H9 (cell line): ENCODE measurements at regions not wholly inside any gene's neighbourhood (a gene's known extent, or its start where the extent isn't known, plus 50 kb on each side); places are given as distances from the start of the nearest gene placed in this dataset.

Source experiments
- DNase-seq: peaks from one replicate; pipeline ENCODE4 v3.0.0-alpha.2; 2017
- H2AFZ ChIP-seq: one replicate; pipeline ENCODE4 v1.6.1; 2013; ENCODE audit warnings: mild to moderate bottlenecking, low read length, control low read depth, moderate library complexity
- H2AK5ac ChIP-seq: 2 replicates; pipeline ENCODE4 v1.6.1; 2013; ENCODE audit warnings: low read length, control low read depth, mixed read lengths; ENCODE audit not compliant: insufficient read length
- H2BK120ac ChIP-seq: one replicate; pipeline ENCODE4 v1.6.1; 2013; ENCODE audit warnings: low read depth, mild to moderate bottlenecking, low read length, control low read depth, inconsistent platforms; ENCODE audit not compliant: poor library complexity, severe bottlenecking
- H2BK12ac ChIP-seq: 2 replicates; pipeline ENCODE4 v1.6.1; 2013; ENCODE audit warnings: low read length, control low read depth, mixed read lengths, low read depth; ENCODE audit not compliant: insufficient read length
- H2BK15ac ChIP-seq: 2 replicates; pipeline ENCODE4 v1.6.1; 2013; ENCODE audit warnings: low read depth, low read length, control low read depth
- H2BK20ac ChIP-seq: one replicate; pipeline ENCODE4 v1.6.1; 2013; ENCODE audit warnings: low read depth, mild to moderate bottlenecking, low read length, control low read depth, inconsistent platforms; ENCODE audit not compliant: poor library complexity, severe bottlenecking
- H2BK5ac ChIP-seq: 2 replicates; pipeline ENCODE4 v1.6.1; 2013; ENCODE audit warnings: low read length, control low read depth, mixed read lengths; ENCODE audit not compliant: insufficient read length
- H3K14ac ChIP-seq: 2 replicates; pipeline ENCODE4 v1.6.1; 2013; ENCODE audit warnings: low read length, control low read depth; ENCODE audit not compliant: insufficient read depth
- H3K18ac ChIP-seq: 2 replicates; pipeline ENCODE4 v1.6.1; 2013; ENCODE audit warnings: low read depth, mild to moderate bottlenecking, mixed read lengths, low read length, control low read depth; ENCODE audit not compliant: insufficient read length
- H3K23ac ChIP-seq: 2 replicates; pipeline ENCODE4 v1.6.1; 2013; ENCODE audit warnings: low read length, control low read depth, mixed read lengths, low read depth; ENCODE audit not compliant: insufficient read length
- H3K23me2 ChIP-seq: 2 replicates; pipeline ENCODE4 v1.6.1; 2013; ENCODE audit warnings: low read depth, mild to moderate bottlenecking, mixed read lengths, low read length, control low read depth; ENCODE audit not compliant: insufficient read length, poor library complexity, severe bottlenecking
- H3K27ac ChIP-seq: 2 replicates; pipeline ENCODE4 v1.5.1; 2013; ENCODE audit warnings: low read length, control low read depth, mixed read lengths, low read depth; ENCODE audit not compliant: insufficient read length
- H3K27me3 ChIP-seq: 2 replicates; pipeline ENCODE4 v1.6.1; 2013; ENCODE audit warnings: low read length, control low read depth, inconsistent platforms; ENCODE audit not compliant: insufficient read depth
- H3K4ac ChIP-seq: 2 replicates; pipeline ENCODE4 v1.6.1; 2013; ENCODE audit warnings: low read depth, mild to moderate bottlenecking, control low read depth, inconsistent platforms, low read length, moderate library complexity
- H3K4me1 ChIP-seq: 2 replicates; pipeline ENCODE4 v1.6.1; 2013; ENCODE audit warnings: low read length, control low read depth, inconsistent platforms; ENCODE audit not compliant: insufficient read depth
- H3K4me2 ChIP-seq: 2 replicates; pipeline ENCODE4 v1.6.1; 2013; ENCODE audit warnings: low read length, control low read depth, mixed read lengths; ENCODE audit not compliant: insufficient read length, insufficient read depth
- H3K56ac ChIP-seq: 2 replicates; pipeline ENCODE4 v1.6.1; 2013; ENCODE audit warnings: low read depth, mild to moderate bottlenecking, mixed read lengths, low read length, control low read depth; ENCODE audit not compliant: insufficient read length
- H3K79me1 ChIP-seq: 2 replicates; pipeline ENCODE4 v1.6.1; 2013; ENCODE audit warnings: low read depth, mild to moderate bottlenecking, moderate library complexity, low read length, control low read depth, inconsistent platforms; ENCODE audit not compliant: insufficient read depth, poor library complexity, severe bottlenecking
- H3K79me2 ChIP-seq: 2 replicates; pipeline ENCODE4 v1.6.1; 2013; ENCODE audit warnings: low read length, control low read depth, inconsistent platforms; ENCODE audit not compliant: insufficient read depth
- H3K9ac ChIP-seq: 2 replicates; pipeline ENCODE4 v1.6.1; 2013; ENCODE audit warnings: low read length, control low read depth, mixed read lengths; ENCODE audit not compliant: insufficient read length; ENCODE audit errors: extremely low read depth
- H3K9me3 ChIP-seq: one replicate; pipeline ENCODE4 v1.6.1; 2013; ENCODE audit warnings: low read depth, low read length, inconsistent platforms; ENCODE audit not compliant: control insufficient read depth
- H3T11ph ChIP-seq: one replicate; pipeline ENCODE4 v1.6.1; 2013; ENCODE audit warnings: mild to moderate bottlenecking, low read length, control low read depth, inconsistent platforms
- H4K20me1 ChIP-seq: one replicate; pipeline ENCODE4 v1.6.1; 2013; ENCODE audit not compliant: control insufficient read depth, insufficient read length, insufficient read depth
- H4K5ac ChIP-seq: 2 replicates; pipeline ENCODE4 v1.6.1; 2013; ENCODE audit warnings: low read depth, mild to moderate bottlenecking, mixed read lengths, low read length, control low read depth; ENCODE audit not compliant: insufficient read length
- H4K8ac ChIP-seq: replicated peaks from 2 replicates; pipeline ENCODE4 v1.6.1; 2013; ENCODE audit warnings: low read length, control low read depth, mixed read lengths, low read depth; ENCODE audit not compliant: insufficient read length
- H4K91ac ChIP-seq: 2 replicates; pipeline ENCODE4 v1.6.1; 2013; ENCODE audit warnings: low read depth, mild to moderate bottlenecking, moderate library complexity, mixed read lengths, low read length, control low read depth; ENCODE audit not compliant: insufficient read length
- H3K27ac Mint-ChIP-seq, 3 experiments: 2 replicates in 2 of 3; 3 replicates in 1 of 3; pipeline ENCODE4 v1.8.0; 2020 to 2021; ENCODE audit warnings: mixed read lengths in 3 of 3, mild to moderate bottlenecking in 1 of 3, moderate library complexity in 1 of 3
- H3K27me3 Mint-ChIP-seq: 2 replicates; pipeline ENCODE4 v1.8.0; 2021; ENCODE audit warnings: low read depth, mild to moderate bottlenecking, moderate library complexity, mixed read lengths
- H3K36me3 Mint-ChIP-seq, 3 experiments: 2 replicates in 2 of 3; 3 replicates in 1 of 3; pipeline ENCODE4 v1.8.0; 2020 to 2021; ENCODE audit warnings: low read depth in 3 of 3, mixed read lengths in 3 of 3; ENCODE audit not compliant: insufficient read depth in 1 of 3
- H3K4me1 Mint-ChIP-seq, 2 experiments: 2 replicates each; pipeline ENCODE4 v1.8.0; 2020; ENCODE audit warnings: mixed read lengths in 2 of 2
- H3K4me3 Mint-ChIP-seq, 2 experiments: 2 replicates in 1 of 2; 3 replicates in 1 of 2; pipeline ENCODE4 v1.8.0; 2020 to 2021; ENCODE audit warnings: mild to moderate bottlenecking in 2 of 2, mixed read lengths in 2 of 2, moderate library complexity in 1 of 2
- H3K9me3 Mint-ChIP-seq, 2 experiments: 2 replicates in 1 of 2; 3 replicates in 1 of 2; pipeline ENCODE4 v1.8.0; 2020; ENCODE audit warnings: mild to moderate bottlenecking in 2 of 2, mixed read lengths in 2 of 2, moderate library complexity in 1 of 2
- CTCF ChIP-seq: fragments of 200-600 bp; sonication (generic); conservative IDR thresholded peaks from 3 replicates; pipeline ENCODE4 v1.8.0; 2021; ENCODE audit warnings: antibody characterized with exemption, mild to moderate bottlenecking
- WGBS: extraction: QIAGEN DNeasy Blood & Tissue Kit; methylation state at CpG from one replicate; pipeline ENCODE4 v1.1.7; 2013; ENCODE audit warnings: missing lambda C conversion rate, low lambda C conversion rate, mixed read lengths; ENCODE audit not compliant: insufficient read length; ENCODE audit errors: extremely low coverage; 5-methylcytosine and 5-hydroxymethylcytosine counted together

- Histone ChIP-seq H4K20me1 (no peaks in the 10 kb centered on the region), H3K9ac (no peak overlapping the region), H4K91ac (no peak overlapping the region), H3K79me2 (no peaks in the 10 kb centered on the region), H3K4ac (no peak overlapping the region), H3K56ac (no peak overlapping the region), H3K79me1 (no peaks in the 10 kb centered on the region), H3K23me2 (no peaks in the 10 kb centered on the region), H3K14ac (no peak overlapping the region), H3K27me3 (no peaks in the 10 kb centered on the region), H2AK5ac (no peak overlapping the region), H4K5ac (no peak overlapping the region), H3K9me3 (no peaks in the 10 kb centered on the region), H3T11ph (no peak overlapping the region), H2AFZ (no peak overlapping the region), H2BK5ac (no peak overlapping the region), H2BK120ac (no peak overlapping the region), H3K23ac (no peak overlapping the region), H3K4me1 (peaks cover 8% of the 10 kb centered on the region; the same call in 1 of the 2 replicates), H4K8ac (no peak overlapping the region), H2BK12ac (no peak overlapping the region), H3K4me2 (no peak overlapping the region), H2BK20ac (no peak overlapping the region), H2BK15ac (no peak overlapping the region), H3K18ac (no peak overlapping the region), H3K27ac (no peak overlapping the region)
- no CpG with 5 or more reads among the region's 2 CpGs for WGBS
- Mint-ChIP-seq H3K4me3 (no peak overlapping the region), H3K27ac (no peak overlapping the region), H3K27me3 (peaks cover 1% of the 10 kb centered on the region), H3K36me3 (no peaks in the 10 kb centered on the region), H3K4me1 (peaks cover 14 to 17% of the 10 kb centered on the region in 2 experiments), H3K9me3 (no peaks in the 10 kb centered on the region)
- DNase-seq, result no peak
- no peak for TF ChIP-seq CTCF
Observed at GRCh38 chr1:220391491-220391890, 119.2 kb upstream of the RAB3GAP2 start.
